ENCODE measurements at regions not wholly inside any gene's neighbourhood (a gene's known extent, or its start where the extent isn't known, plus 50 kb on each side); places are given as distances from the start of the nearest gene placed in this dataset.
A peak's percentile ranks its signal among the peaks of the same experiment; 100 is the strongest.

GRCh38 chrX:39170464-39170863 lies 369.2 kb downstream of the MID1IP1 start:
- no peak for DNase-seq (ENCODE audit: low spot score)

GRCh38 chrX:39171686-39172085 lies 370.4 kb downstream of the MID1IP1 start:
- no peak for DNase-seq (ENCODE audit: low spot score)

- no peak for DNase-seq (ENCODE audit: low spot score)
These were observed 373.0 kb downstream of the MID1IP1 start for GRCh38 chrX:39174241-39174771.

- no peak for DNase-seq (ENCODE audit: low spot score)
These were observed 373.6 kb downstream of the MID1IP1 start for GRCh38 chrX:39174772-39175417.

- DNase-seq (ENCODE audit: low spot score): no peak
These were observed 374.3 kb downstream of the MID1IP1 start for GRCh38 chrX:39175418-39176057.

- no peak for DNase-seq (ENCODE audit: low spot score)
These were observed 374.8 kb downstream of the MID1IP1 start for GRCh38 chrX:39176105-39176504.

GRCh38 chrX:39189431-39189830 lies 388.2 kb downstream of the MID1IP1 start:
- no peak for DNase-seq (ENCODE audit: low spot score)

GRCh38 chrX:39194673-39195072 lies 393.4 kb downstream of the MID1IP1 start:
- DNase-seq (ENCODE audit: low spot score): no peak

GRCh38 chrX:39195156-39195555 lies 393.9 kb downstream of the MID1IP1 start:
- DNase-seq (ENCODE audit: low spot score): no peak

- DNase-seq (ENCODE audit: low spot score): peak; percentile 89
These were observed 395.2 kb downstream of the MID1IP1 start for GRCh38 chrX:39196192-39197102.

GRCh38 chrX:39199429-39199828 lies 398.2 kb downstream of the MID1IP1 start:
- DNase-seq (ENCODE audit: low spot score): no peak

GRCh38 chrX:39201305-39201990 lies 400.2 kb downstream of the MID1IP1 start:
- DNase-seq (ENCODE audit: low spot score): no peak

- DNase-seq (ENCODE audit: low spot score): no peak
These were observed 401.4 kb downstream of the MID1IP1 start for GRCh38 chrX:39202641-39203040.

GRCh38 chrX:39203427-39203826 lies 402.2 kb downstream of the MID1IP1 start:
- DNase-seq (ENCODE audit: low spot score): no peak

GRCh38 chrX:39204353-39204752 lies 403.1 kb downstream of the MID1IP1 start:
- DNase-seq (ENCODE audit: low spot score): no peak

- no peak for DNase-seq (ENCODE audit: low spot score)
These were observed 403.7 kb downstream of the MID1IP1 start for GRCh38 chrX:39204945-39205344.

GRCh38 chrX:39205467-39205866 lies 404.2 kb downstream of the MID1IP1 start:
- DNase-seq (ENCODE audit: low spot score): no peak

GRCh38 chrX:39206399-39207145 lies 405.3 kb downstream of the MID1IP1 start:
- DNase-seq (ENCODE audit: low spot score): no peak

- DNase-seq (ENCODE audit: low spot score): no peak
These were observed 410.2 kb downstream of the MID1IP1 start for GRCh38 chrX:39211501-39211900.

- DNase-seq (ENCODE audit: low spot score): no peak
These were observed 411.2 kb downstream of the MID1IP1 start for GRCh38 chrX:39212456-39212855.
